HG02798 (cell line): ENCODE measurements at regions not wholly inside any gene's neighbourhood (a gene's known extent, or its start where the extent isn't known, plus 50 kb on each side); places are given as distances from the start of the nearest gene placed in this dataset.
"Not testable (repeated sequence)": the region's sequence is repeated elsewhere in the genome, so short reads cannot be mapped to it uniquely, and the experiment has no call there.

Experiments
- ATAC-seq: cut with Tn5 transposase; IDR thresholded peaks from one replicate; pipeline ENCODE4 v1.9.1; 2021; ENCODE audit warnings: mild to moderate bottlenecking; ENCODE audit not compliant: unreplicated experiment, poor library complexity

- no peak for ATAC-seq
Measured at GRCh38 chr7:91443862-91444261, 179.6 kb downstream of the FZD1 start.

- no peak for ATAC-seq
Measured at GRCh38 chr7:91446819-91447218, 182.6 kb downstream of the FZD1 start.

DNA sequence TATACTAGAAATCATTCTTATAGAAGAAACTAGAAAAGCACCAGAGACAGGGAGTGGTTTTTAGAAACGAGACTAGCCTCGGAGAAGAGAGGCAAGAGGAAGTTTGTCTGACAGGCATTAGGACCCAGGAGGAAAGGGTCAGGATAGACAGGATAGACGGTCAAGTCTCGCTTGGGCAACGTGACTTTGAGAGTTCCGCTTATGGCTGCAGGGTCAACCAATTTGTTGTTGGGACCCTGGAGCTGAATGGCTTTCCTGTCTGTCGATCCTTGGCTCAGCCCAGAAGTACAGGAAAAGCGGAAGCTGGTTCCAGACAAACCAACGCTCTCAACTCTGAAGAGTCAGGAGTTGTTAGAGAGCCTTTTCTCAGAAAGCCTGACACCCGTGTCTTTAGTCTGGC, 191.2 kb downstream of the FZD1 start:
- ATAC-seq: no peak

DNA sequence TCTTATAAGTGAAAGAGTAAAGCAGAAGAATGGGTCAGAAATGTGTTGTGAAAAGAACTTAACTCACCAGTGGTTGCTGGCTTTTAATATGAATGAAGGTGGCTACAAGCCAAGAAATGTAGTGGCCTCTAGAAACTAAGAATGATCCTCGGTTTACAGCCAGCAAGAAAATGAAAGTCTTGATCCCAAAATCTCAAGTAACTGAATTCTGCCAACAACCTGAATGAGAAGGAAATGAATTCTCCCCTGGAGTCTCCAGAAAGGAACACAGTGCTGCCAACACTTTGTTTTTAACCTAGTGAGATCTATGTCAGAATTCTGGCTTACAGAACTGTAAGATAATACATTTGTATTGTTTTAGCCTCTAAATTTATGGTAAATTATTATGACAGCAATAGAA, 193.0 kb downstream of the FZD1 start:
- ATAC-seq: no peak

- ATAC-seq: no peak
Measured at GRCh38 chr7:91459539-91459938, 195.3 kb downstream of the FZD1 start.

DNA sequence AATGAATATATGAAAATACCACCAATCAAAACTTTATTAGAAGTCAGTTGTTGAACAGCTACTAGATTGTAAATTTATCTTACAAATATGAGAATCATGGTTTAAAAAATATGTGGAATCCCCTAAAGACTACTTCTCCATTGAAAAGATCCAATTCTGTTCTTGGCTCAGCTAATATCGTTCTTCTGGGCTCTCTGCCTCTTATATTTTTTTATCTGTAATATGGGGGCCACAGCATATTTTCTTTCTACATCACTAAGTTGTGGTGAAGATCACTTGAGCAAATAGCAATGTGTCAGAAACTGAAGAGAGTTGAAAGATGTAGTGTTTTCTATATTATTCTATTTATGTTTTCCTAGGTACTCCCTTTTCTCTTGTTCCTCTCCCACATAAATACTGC, 198.1 kb downstream of the FZD1 start:
- ATAC-seq: no peak

DNA sequence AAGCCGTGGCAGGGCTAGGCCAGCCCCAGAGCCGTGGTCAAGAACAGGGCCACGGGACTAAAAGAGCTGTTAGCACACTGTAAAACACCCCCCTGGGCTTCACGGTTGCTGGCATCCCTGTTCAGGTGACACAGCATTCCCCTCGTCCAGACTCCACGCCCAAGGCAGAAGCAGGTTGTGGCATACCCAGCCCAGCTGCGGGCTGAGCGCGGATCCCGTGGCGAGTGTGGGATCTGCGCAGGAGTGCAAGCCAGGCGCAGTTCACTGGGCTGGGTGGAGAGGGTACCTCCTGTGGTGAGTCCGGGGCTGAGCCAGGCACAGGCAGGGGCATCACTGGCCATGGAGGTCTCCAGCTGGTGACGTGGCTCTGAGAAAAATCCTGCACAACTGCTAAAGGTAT, 199.1 kb downstream of the FZD1 start:
- no peak for ATAC-seq

DNA sequence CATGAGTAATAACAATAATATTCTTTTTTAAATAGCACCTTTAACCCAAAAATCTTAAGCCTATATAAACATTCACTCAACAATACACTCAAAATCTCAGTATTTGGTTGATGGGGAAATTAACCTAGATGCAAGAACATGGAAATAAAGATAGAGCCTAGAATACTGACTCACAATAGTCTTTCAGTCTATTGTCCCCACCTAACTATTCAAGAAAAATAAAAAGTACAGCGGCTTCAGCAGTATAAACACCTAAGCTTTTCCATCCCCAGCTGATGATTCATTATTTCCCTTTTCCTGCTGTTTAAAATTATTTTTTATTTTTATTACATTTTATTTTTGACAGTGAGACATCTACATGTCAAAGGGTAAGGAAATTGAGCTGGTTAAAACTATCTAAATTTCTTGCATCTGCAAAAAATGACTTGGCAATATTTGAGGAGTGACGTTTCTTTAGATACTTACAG, 201.4 kb downstream of the FZD1 start:
- no peak for ATAC-seq

- no peak for ATAC-seq
Measured at GRCh38 chr7:91468256-91468655, 204.0 kb downstream of the FZD1 start.

DNA sequence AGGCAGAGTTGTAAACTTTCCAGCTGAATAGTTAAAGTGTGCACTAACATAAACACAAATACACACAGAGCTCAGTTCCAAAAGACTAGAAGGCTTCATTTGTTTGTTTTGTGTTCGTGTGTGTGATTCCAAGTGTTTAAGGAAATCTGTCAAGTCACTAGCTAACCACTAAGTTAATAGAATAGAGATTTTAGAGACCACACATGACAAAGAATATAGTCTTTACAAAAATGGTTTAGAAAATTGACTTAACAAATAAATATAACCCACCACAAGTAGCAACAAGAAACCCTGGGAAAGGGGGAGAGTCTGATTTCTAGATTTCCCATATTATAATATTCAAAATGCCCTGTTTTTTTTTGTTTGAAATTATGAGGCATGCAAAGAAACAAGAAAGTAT, 209.4 kb downstream of the FZD1 start:
- no peak for ATAC-seq

- ATAC-seq: no peak
Measured at GRCh38 chr7:91474074-91474473, 209.8 kb downstream of the FZD1 start.

DNA sequence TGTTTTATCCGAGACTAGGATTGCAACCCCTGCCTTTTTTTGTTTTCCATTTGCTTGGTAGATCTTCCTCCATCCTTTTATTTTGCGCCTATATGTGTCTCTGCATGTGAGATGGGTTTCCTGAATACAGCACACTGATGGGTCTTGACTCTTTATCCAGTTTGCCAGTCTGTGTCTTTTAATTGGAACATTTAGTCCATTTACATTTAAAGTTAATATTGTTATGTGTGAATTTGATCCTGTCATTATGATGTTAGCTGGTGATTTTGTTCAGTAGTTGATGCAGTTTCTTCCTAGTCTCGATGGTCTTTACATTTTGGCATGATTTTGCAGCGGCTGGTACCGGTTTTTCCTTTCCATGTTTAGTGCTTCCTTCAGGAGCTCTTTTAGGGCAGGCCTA, 216.2 kb downstream of the FZD1 start:
- not testable (repeated sequence) for ATAC-seq

DNA sequence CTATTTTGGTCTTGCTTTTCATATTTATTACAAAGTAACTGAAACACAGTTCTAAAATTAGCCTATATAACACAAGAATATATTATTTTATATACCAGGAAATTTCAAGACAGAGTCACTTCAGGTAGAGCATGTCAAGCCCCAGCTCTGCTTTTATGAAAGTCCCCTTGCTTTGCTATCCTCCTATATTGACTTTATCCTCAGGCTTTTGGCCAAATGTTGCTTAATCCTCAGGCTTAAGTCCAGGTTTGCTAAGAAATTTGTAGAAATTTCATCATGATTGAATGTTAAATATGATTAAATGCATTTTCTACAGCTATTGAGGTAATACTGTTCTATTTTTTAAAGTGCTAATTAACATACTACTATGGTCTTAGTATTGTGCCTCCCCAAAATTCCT, 227.6 kb downstream of the FZD1 start:
- ATAC-seq: no peak

- no peak for ATAC-seq
Measured at GRCh38 chr7:91492317-91492716, 228.1 kb downstream of the FZD1 start.

DNA sequence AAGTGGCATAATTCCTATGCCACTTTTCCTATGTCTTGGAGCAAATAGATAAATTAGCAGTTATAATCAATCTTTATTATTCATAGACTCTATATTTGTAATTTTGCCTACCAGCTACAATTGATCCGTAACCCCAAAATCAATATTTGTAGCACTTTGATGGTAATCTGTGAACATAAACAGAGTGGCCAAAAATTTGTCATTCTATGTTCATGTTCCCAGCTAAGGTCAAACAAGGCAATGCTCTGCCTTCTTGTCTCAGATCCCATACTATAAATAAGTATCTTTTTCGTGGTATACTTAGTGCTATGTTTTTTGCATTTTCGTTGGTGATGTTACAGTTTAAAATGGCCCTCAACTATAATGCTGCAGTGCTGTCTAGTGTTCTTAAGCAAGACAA, 228.5 kb downstream of the FZD1 start:
- ATAC-seq: no peak

DNA sequence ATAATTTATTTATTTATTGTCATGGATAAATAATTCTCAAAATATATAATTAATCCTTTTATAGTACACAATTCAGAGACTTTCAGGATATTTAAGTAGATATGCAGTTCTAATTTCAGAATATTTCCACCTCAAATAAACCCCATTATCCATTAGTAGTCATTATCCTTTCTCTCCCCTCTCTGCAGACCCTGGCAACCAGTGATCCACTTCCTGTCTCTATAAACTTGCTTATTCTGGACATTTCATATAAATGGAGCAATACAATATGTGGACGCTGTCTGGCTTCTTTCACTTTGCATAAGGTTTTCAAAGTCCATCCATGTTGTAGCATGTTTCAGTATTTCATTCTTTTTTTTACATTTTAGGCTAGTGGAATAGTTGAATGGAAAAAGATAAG, 230.2 kb downstream of the FZD1 start:
- no peak for ATAC-seq

DNA sequence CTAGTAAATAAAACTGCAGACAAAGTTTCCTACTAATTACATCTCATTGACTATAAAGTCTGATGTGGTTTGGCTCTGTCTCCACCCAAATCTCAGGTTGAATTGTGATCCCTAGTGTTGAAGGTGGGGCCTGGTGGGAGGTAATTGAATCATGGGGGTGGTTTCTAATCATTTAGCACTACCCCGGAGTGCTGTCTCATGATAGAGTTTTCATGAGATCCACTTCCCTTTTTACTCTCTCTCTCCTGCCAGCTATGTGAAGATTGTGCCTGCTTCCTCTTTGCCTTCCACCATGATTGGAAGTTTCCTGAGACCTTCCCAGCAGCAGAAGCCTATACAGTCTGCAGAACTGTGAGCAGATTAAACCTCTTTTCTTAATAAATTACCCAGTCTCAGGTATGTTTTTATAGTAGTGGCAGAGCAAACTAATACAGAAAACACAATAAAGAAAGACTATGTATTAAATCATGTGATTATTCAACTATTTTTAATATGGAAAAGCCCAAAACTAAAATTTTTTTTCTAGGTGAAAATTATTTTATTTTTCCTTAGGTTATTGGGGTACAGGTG, 232.1 kb downstream of the FZD1 start:
- no peak for ATAC-seq

DNA sequence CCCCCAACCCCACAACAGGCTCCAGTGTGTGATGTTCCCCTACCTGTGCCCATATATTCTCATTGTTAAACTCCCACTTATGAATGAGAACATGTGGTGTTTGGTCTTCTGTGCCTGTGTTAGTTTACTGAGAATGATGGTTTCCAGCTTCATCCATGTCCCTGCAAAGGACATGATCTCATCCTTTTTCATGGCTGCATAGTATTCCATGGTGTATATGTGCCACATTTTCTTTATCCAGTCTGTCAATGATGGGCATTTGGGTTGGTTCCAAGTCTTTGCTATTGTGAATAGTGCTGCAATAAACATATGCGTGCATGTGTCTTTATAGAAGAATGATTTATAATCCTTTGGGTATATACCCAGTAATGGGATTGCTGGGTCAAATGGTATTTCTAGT, 233.0 kb downstream of the FZD1 start:
- ATAC-seq: not testable (repeated sequence)

- ATAC-seq: no peak
Measured at GRCh38 chr7:91503934-91504555, 239.8 kb downstream of the FZD1 start.

DNA sequence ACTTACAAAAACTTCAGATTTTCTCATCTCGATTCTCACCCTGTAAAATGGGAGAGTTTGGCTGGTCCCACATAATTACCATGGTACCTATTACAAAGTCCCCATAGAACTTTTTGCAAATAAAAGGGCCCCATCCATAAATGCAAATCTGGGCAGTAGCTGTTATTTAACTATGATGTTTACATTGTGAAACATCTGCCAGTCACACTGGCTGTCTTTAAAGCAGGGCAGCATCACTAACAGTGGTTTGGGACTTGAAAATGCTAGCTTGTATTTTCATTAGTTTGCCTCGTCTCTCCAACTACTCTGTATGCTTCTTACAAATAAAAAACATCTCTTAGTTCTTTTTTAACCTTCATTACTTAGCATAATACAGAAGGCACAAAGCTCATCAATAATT, 240.7 kb downstream of the FZD1 start:
- no peak for ATAC-seq

GRCh38 chr7:91506966-91507365, 242.7 kb downstream of the FZD1 start:
- not testable (repeated sequence) for ATAC-seq

GRCh38 chr7:91511861-91512260, 247.6 kb downstream of the FZD1 start:
- ATAC-seq: not testable (repeated sequence)
